ENCODE measurements at regions not wholly inside any gene's neighbourhood (a gene's known extent, or its start where the extent isn't known, plus 50 kb on each side); places are given as distances from the start of the nearest gene placed in this dataset.

DNA sequence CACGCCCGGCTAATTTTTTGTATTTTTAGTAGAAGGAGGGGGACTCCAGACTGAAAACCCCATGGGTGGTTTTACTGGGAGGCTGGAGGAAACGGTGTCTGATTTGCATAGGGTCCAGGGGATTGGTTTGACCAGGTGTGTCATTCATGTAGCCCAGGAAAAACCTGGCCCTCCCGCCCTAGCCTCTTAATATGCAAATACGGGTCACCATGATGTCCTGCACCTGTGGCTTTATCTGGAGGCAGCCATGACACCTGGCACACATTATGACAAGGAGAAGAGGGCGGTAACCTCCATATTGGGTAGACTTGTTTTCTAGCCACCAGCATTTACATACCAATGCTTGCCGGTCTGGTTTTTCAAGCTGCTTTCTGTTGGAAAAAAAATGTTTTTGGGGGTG lies 68.0 kb downstream of the TRIL start:
- Histone ChIP-seq H2AFZ (ENCODE audit: control insufficient read depth, low read depth, low read length) (no peak overlapping the region), H3K36me3 (ENCODE audit: control insufficient read depth in 2 of 2, insufficient read depth in 2 of 2, low read length in 1 of 2) (no peaks in the 10 kb centered on the region), H3K9me3 (replicated peaks; ENCODE audit: control insufficient read depth, insufficient read depth, low read length) (no peaks in the 10 kb centered on the region), H3K4me1 (ENCODE audit: control insufficient read depth, insufficient read depth, low read length) (no peaks in the 10 kb centered on the region), H3K79me2 (ENCODE audit: control insufficient read depth, insufficient read depth, low read length) (no peaks in the 10 kb centered on the region), H3K4me3 (no peak overlapping the region), H3K4me2 (ENCODE audit: control insufficient read depth, insufficient read depth) (no peak overlapping the region; the same call in 1 of the 2 replicates), H4K20me1 (ENCODE audit: control insufficient read depth, insufficient read depth) (no peaks in the 10 kb centered on the region), H3K27ac (ENCODE audit: control insufficient read depth, insufficient read depth) (no peak overlapping the region), H3K9ac (ENCODE audit: control insufficient read depth, insufficient read depth, low read length) (no peak overlapping the region), H3K27me3 (replicated peaks in 1 of 2; ENCODE audit: control insufficient read depth in 2 of 2, insufficient read depth in 2 of 2, low read length in 1 of 2) (peaks cover 0 to 3% of the 10 kb centered on the region in 2 experiments)
- no peak for DNase-seq (ENCODE audit: low read depth, low spot score)
- FAIRE-seq: no peak
- in situ Hi-C loops (cut with MboI) (no loop called here), intact Hi-C loops (cut with micrococcal nuclease; ENCODE audit: unreplicated experiment) (no loop called here)
- no peak; the same call in 2 of the 3 replicates for ATAC-seq
- TF ChIP-seq YBX1 (IDR thresholded peaks at IDR 0.05) (no peak), BCL3 (IDR thresholded peaks at IDR 0.05; ENCODE audit: borderline replicate concordance, insufficient read depth, low read depth, low read length, poor library complexity, severe bottlenecking) (no peak), CHD2 (IDR thresholded peaks at IDR 0.05; ENCODE audit: borderline replicate concordance, low read depth, low read length) (no peak), USF2 (IDR thresholded peaks at IDR 0.05; ENCODE audit: borderline replicate concordance, low read depth, low read length) (no peak), EZH2 (IDR thresholded peaks at IDR 0.05; ENCODE audit: borderline replicate concordance, control insufficient read depth, low read depth, low read length) (no peak), SIX5 (IDR thresholded peaks at IDR 0.05; ENCODE audit: low read depth, low read length, severe bottlenecking) (no peak), ZNF217 (IDR thresholded peaks at IDR 0.05) (no peak)
- TF ChIP-seq, protein P1, sequence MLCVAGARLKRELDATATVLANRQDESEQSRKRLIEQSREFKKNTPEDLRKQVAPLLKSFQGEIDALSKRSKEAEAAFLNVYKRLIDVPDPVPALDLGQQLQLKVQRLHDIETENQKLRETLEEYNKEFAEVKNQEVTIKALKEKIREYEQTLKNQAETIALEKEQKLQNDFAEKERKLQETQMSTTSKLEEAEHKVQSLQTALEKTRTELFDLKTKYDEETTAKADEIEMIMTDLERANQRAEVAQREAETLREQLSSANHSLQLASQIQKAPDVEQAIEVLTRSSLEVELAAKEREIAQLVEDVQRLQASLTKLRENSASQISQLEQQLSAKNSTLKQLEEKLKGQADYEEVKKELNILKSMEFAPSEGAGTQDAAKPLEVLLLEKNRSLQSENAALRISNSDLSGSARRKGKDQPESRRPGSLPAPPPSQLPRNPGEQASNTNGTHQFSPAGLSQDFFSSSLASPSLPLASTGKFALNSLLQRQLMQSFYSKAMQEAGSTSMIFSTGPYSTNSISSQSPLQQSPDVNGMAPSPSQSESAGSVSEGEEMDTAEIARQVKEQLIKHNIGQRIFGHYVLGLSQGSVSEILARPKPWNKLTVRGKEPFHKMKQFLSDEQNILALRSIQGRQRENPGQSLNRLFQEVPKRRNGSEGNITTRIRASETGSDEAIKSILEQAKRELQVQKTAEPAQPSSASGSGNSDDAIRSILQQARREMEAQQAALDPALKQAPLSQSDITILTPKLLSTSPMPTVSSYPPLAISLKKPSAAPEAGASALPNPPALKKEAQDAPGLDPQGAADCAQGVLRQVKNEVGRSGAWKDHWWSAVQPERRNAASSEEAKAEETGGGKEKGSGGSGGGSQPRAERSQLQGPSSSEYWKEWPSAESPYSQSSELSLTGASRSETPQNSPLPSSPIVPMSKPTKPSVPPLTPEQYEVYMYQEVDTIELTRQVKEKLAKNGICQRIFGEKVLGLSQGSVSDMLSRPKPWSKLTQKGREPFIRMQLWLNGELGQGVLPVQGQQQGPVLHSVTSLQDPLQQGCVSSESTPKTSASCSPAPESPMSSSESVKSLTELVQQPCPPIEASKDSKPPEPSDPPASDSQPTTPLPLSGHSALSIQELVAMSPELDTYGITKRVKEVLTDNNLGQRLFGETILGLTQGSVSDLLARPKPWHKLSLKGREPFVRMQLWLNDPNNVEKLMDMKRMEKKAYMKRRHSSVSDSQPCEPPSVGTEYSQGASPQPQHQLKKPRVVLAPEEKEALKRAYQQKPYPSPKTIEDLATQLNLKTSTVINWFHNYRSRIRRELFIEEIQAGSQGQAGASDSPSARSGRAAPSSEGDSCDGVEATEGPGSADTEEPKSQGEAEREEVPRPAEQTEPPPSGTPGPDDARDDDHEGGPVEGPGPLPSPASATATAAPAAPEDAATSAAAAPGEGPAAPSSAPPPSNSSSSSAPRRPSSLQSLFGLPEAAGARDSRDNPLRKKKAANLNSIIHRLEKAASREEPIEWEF (IDR thresholded peaks at IDR 0.05; ENCODE audit: insufficient replicate concordance, low read depth, low read length): no peak
- no TSS peak for BruUV-seq (replicated peaks)
- ChIA-PET SMC1A (ENCODE audit: uncharacterized antibody, unreplicated experiment) (interaction anchor here (1.0 to 2.1 kb wide), 3 partner anchors 10 to 594 kb away, joined by 3 to 4 read pairs (median 4); no protein-coding TSS in a partner anchor), POLR2A (no interaction called here), RAD21 (ENCODE audit: unreplicated experiment) (no interaction called here), CTCF (interaction anchor here (1.5 kb wide), 1 partner anchor 9 kb away, joined by 5 read pairs; no protein-coding TSS in a partner anchor)
- WGBS (ENCODE audit: insufficient coverage, insufficient replicate concordance, low lambda C conversion rate, missing lambda C conversion rate): 4% methylated on average over 7 of the region's 7 CpGs
